GM19023 (cell line): ENCODE measurements at regions not wholly inside any gene's neighbourhood (a gene's known extent, or its start where the extent isn't known, plus 50 kb on each side); places are given as distances from the start of the nearest gene placed in this dataset.
A peak's percentile ranks its signal among the peaks of the same experiment; 100 is the strongest.

Source experiments
- ATAC-seq: cut with Tn5 transposase; IDR thresholded peaks from one replicate; pipeline ENCODE4 v1.9.1; 2021; ENCODE audit warnings: mild to moderate bottlenecking, moderate library complexity; ENCODE audit not compliant: unreplicated experiment

GRCh38 chr2:37833423-37833822 lies 91.7 kb upstream of the RMDN2 start:
- peak; percentile 53 for ATAC-seq

GRCh38 chr2:37836270-37836669 lies 88.8 kb upstream of the RMDN2 start:
- ATAC-seq = no peak

- ATAC-seq = no peak
These were observed 88.4 kb upstream of the RMDN2 start for GRCh38 chr2:37836711-37837110.

GRCh38 chr2:37837628-37838328 lies 87.3 kb upstream of the RMDN2 start:
- no peak for ATAC-seq

GRCh38 chr2:37838541-37839167 lies 86.4 kb upstream of the RMDN2 start:
- ATAC-seq = no peak

GRCh38 chr2:37839991-37840390 lies 85.1 kb upstream of the RMDN2 start:
- ATAC-seq = no peak

GRCh38 chr2:37842732-37843440 lies 82.2 kb upstream of the RMDN2 start:
- ATAC-seq = no peak

GRCh38 chr2:37843556-37843955 lies 81.5 kb upstream of the RMDN2 start:
- no peak for ATAC-seq

- no peak for ATAC-seq
These were observed 78.9 kb upstream of the RMDN2 start for GRCh38 chr2:37846207-37846606.

- ATAC-seq = no peak
These were observed 77.3 kb upstream of the RMDN2 start for GRCh38 chr2:37847792-37848191.

- no peak for ATAC-seq
These were observed 76.6 kb upstream of the RMDN2 start for GRCh38 chr2:37848451-37848850.

- no peak for ATAC-seq
These were observed 75.2 kb upstream of the RMDN2 start for GRCh38 chr2:37849911-37850310.

GRCh38 chr2:37851428-37851827 lies 73.7 kb upstream of the RMDN2 start:
- peak; percentile 18 for ATAC-seq

GRCh38 chr2:37851828-37852584 lies 73.1 kb upstream of the RMDN2 start:
- ATAC-seq = peak; percentile 70

- no peak for ATAC-seq
These were observed 72.5 kb upstream of the RMDN2 start for GRCh38 chr2:37852585-37853014.

- no peak for ATAC-seq
These were observed 70.3 kb upstream of the RMDN2 start for GRCh38 chr2:37854676-37855282.

GRCh38 chr2:37855283-37856041 lies 69.6 kb upstream of the RMDN2 start:
- no peak for ATAC-seq

GRCh38 chr2:37856101-37856751 lies 68.9 kb upstream of the RMDN2 start:
- no peak for ATAC-seq

GRCh38 chr2:37857575-37858399 lies 67.3 kb upstream of the RMDN2 start:
- ATAC-seq = no peak
